GM13976 (cell line): ENCODE measurements at regions not wholly inside any gene's neighbourhood (a gene's known extent, or its start where the extent isn't known, plus 50 kb on each side); places are given as distances from the start of the nearest gene placed in this dataset.

Source experiments
- DNase-seq: peaks from one replicate; pipeline ENCODE4 v3.0.0; 2012; ENCODE audit warnings: low spot score
- CTCF ChIP-seq: IDR thresholded peaks from 2 replicates; pipeline ENCODE4 v1.5.1; 2012; ENCODE audit warnings: borderline replicate concordance, mild to moderate bottlenecking; ENCODE audit not compliant: insufficient read depth; ENCODE audit errors: extremely low read depth, missing control alignments, control extremely low read depth
- in situ Hi-C: fragments of 300-500 bp; cut with MboI; formaldehyde crosslinking; loops from one replicate; pipeline ENCODE4 v1.12.0; 2022; ENCODE audit warnings: low sequenced_read_pairs, mixed read lengths, inconsistent platforms; ENCODE audit not compliant: unreplicated experiment

- in situ Hi-C loops = no loop called here
- DNase-seq = no peak
- no peak for TF ChIP-seq CTCF
Observed at GRCh38 chr13:22644941-22645340, 535.8 kb upstream of the SGCG start.

GRCh38 chr13:22647156-22647850 is 533.5 kb upstream of the SGCG start:
- no peak for TF ChIP-seq CTCF
- DNase-seq = no peak
- in situ Hi-C loops = no loop called here

GRCh38 chr13:22648320-22648801 is 532.4 kb upstream of the SGCG start:
- no peak for DNase-seq
- in situ Hi-C loops = no loop called here
- no peak for TF ChIP-seq CTCF

GRCh38 chr13:22652796-22653195 is 528.0 kb upstream of the SGCG start:
- in situ Hi-C loops = no loop called here
- no peak for TF ChIP-seq CTCF
- DNase-seq = no peak

GRCh38 chr13:22653866-22654265 is 526.9 kb upstream of the SGCG start:
- no peak for TF ChIP-seq CTCF

GRCh38 chr13:22655106-22655852 is 525.5 kb upstream of the SGCG start:
- no peak for TF ChIP-seq CTCF
- DNase-seq = no peak
- in situ Hi-C loops = no loop called here

More at GRCh38 chr13:22653866-22654265, 526.9 kb upstream of the SGCG start:
- DNase-seq = no peak
- in situ Hi-C loops = no loop called here

GRCh38 chr13:22662771-22663170 is 518.0 kb upstream of the SGCG start:
- in situ Hi-C loops = no loop called here
- no peak for TF ChIP-seq CTCF
- DNase-seq = no peak
